ENCODE measurements at regions not wholly inside any gene's neighbourhood (a gene's known extent, or its start where the extent isn't known, plus 50 kb on each side); places are given as distances from the start of the nearest gene placed in this dataset.

DNA sequence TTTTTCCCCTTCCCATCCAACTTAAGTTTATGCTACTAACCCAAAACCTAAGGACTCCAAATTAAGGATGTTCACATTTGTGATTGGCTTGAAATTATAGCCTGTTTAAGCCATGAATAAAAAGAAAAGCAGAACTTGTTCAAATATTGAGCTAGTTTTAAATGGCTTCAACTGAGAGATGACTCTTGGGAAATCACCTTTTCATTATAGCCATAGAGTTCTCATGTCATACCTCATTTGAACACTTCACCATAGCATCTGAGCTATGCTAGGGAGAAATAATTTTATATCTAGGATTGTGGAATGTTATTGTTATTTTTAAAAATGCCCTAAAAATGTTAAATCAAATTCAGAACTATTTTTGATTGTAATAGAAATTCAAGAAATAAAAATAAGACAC, 409.2 kb upstream of the RARB start:
- no peak for DNase-seq

DNA sequence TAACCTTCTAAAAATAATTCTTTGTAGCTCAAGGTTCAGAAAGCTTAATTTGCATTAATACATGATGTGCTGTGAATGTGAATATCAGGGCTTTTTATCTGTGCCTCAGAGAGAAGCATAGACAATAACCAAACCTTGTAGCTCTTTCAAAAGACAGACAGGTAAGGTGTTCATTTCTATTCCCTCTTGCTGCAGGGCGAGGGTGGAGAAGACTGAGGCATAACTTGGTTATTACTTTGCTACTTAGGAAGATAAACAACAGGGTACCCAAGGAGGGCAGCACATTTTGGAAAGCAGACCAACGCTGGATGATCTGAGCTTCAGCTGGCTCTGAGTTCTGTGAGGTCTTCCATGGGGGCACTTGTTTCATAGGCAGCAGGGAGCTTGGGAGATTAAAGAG, 408.6 kb upstream of the RARB start:
- no peak for DNase-seq

DNA sequence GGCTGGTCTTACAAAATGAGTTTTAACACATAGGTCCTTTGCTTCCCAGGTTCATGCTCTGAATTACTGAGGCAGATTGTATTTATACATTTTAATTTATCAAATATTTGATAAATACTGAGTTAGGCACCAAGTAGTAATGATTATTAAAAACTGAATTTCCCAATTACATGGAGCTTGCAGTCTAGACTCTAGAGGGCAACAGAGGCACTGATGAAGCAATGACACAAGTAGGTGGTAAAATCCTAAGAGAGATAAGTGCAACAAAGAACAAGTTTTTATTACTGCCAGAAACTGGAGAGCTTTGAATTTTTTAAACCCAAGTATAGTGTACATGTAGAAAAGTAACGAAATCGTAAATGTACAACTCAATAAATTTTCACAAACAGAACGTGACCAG, 406.2 kb upstream of the RARB start:
- peak; percentile 58 for DNase-seq

DNA sequence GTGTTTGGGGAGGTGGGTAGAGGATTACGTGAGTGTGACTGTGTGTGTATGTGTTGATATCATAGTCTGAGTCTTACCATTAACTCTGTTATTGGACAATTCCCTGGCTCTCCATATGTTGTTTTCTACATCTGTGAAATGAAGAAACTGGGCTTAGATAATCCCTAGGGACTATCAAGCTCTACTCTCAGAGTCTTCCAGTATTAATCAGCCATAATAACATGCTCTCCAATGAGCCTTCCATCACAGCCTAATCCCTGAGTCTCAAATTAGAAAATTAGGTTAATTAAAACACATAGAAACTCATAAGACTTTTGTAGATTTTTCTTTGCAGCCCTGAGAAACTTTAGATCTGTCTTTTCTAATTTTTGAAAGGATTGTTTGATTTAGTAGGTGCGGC, 404.2 kb upstream of the RARB start:
- DNase-seq, result no peak

DNA sequence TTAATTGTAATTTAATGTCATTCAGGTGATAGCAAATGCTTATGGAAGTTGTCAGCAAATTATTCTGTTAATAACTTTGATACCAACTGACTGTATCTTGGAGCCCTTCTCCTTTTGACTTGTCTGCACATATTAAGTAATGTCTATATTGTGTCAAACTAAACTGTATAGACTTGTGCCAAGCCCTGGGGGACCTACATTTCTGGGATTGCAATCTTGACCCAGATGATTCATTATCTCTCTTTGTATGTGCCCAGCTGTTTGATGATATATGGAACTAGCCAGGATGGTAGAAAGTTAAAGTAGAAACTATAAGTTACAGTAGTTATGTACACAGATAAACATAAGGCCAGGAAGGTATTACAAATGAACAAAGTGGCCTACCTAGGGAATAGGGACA, 402.8 kb upstream of the RARB start:
- DNase-seq, result peak; percentile 49

DNA sequence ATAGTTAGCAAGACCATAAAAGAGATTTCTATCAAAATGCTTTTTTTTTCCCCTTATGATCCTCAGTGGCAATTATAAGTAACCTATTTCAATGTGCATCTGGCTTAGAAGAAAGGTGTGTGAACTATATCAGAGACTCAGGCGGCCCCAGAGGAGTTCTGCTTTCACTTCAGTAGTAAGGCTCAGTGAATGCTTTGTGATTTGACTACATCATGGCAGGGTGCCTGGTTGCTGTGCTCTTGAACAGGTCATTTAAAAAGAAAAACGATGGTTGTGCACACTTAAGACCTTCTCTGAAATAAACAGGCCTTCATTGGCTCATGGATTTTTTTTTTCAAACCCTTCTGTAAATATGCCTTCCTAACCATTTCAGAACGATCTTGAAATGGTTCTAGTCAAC, 400.4 kb upstream of the RARB start:
- no peak for DNase-seq

DNA sequence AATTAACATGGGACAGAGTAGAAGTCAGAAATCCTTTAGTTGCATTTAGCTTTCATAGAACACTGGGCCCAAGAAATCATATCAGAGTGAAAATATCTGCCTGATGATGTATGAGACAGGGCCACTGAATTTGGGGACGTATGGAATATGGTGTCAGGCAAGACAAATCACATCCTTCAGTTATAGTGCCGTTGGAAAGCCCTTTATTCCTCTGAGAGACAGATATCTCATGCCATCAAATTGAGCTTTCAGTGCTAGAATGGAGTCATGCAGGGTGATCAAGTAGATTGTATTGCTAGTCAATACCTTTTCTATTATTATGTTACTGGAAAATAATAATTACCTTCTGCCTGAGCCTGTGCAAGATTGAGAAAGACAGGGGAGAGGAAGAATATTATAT, 398.2 kb upstream of the RARB start:
- DNase-seq, result no peak

DNA sequence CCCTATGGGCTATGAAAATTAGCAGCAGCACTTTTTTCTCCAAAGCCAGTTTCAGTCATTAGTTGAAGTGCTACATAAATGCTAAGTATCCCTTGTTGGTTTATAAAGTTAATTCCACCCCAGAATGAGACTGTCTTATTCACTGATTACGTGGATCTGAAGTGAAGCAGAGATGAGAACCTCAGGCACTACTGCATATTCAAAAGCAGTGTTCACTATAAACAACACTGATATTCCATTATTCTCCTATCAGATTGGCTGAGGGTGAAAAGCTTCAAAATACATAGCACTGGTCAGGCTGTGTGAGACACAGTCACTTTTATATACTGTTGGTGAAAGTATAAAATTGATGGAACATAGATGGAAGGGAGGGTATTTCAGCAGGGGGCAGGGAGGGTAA, 395.7 kb upstream of the RARB start:
- no peak for DNase-seq

DNA sequence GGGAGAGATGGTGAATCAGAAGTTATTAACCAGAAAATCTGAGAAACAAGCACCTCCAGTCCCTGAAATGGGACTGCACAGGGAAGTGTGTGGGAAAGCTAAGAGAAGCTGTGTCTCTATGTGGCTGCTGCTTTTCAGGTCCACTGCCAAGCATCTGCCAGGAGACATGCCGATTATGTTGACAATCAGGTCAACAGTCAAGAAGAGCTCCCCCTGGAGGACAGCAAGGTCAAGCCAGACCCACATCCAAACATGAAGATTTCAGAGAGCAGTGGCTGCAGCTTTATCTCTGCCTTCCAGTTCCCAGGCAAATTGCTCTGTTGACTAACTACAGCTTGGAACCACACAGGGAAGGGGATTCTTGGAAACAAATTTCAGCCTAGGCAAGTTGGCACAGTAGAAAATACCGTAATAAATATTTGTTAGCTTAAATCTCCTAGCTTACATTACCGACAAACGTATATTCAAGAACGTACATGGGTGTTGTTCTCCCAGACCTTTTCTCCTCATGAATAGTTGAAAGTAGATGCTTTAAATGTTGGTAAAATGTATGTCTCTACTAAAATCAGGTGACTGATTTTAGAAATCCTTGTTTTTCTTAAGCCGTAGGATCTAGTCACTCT, 394.5 kb upstream of the RARB start:
- peak; percentile 45 for DNase-seq

DNA sequence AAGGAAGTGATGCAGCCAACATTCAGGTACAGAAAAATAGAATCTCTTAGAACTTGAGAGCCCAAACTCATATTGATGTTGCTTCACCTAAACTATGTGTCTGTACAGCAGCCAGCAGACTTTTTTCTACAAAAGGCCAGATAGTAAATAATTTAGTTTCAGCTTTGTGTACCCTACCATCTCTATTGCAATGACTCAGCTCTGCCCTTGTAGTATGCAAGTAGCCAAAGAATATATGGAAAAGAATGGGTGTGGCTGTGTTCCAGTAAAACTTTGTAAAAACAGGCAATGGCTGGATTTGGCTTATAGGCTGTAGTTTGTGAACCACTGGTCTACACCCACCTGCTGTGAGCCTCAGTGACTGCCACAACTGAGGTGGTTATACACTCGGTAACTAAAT, 392.5 kb upstream of the RARB start:
- peak; percentile 65 for DNase-seq

DNA sequence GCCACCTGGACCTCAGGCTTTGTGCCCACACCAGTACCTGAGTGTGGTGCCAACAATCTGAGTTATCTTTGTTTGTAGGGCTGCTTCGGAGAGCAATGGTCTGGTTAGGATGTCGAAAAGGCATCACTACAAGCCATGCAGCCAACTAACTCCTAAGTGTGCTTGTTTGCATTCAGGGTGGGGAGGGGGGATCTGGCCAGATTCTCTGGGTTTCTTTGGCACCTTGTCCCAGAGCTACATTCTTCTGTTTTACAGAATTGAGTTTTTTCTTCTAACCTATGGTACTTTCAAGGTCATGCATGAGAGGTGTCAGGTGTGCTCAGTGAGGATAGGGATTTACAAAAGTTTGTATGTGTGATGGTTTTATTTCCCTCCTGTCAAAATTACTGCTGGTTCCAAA, 391.4 kb upstream of the RARB start:
- no peak for DNase-seq

DNA sequence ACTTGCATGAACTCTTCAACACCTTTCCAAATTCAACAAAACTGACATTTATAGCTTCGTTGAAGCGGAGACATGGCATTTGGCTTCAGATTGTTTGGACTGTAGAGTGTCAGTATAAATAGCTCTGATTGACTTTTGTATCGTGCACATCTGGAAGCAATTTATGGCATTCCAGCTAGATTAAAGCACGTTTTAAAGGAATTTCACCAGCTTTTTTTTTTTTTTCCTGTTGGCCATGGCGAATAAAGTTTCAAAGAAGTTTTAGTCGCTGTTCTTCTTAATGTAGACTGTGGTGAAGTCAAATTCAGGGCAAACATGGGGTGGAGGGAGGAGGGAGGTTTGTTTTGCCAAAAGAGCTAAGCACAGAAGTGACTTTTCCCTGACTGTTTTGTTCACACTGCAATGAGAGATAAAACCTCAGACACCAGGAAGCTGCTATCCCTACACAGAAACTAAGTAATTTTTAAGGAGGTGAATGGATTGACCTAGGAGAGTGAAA, 391.0 kb upstream of the RARB start:
- DNase-seq, result peak; percentile 95

DNA sequence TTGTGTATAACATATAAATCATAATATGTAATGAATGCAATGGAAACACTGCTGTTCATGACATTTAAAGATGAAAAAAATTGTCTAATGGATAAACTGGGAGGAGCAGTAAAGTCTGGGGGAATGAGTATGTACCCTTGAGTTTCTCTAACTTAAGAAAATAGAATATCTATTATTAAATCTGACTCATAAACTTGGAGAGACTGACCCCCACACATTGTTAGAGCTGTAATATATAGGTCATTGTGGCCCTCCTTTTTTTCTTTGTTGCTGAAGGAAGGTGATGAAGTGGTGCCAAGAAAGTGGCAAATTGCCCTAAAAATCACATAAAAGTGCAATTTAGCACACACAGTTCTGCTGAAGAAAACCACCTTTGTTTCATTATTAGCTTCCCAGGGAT, 389.8 kb upstream of the RARB start:
- DNase-seq, result peak; percentile 61

DNA sequence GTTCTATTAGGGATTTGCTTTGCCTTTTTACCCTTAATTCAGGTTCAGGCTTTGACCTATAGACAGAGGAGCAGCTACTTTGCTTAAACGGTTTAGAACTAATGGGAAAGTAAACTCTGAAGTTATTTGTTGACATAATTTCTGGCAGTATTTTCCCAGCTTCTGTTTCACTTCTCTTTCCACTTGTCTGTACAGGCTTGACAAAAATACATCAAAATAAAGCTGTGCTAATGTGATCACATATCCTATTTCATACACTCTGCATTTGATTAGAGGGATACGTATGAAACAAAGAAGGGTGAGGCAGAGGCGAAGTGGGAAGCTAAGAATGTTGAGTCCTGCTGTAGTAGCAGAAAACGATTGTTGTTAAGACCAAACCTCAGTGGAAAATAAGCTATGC, 389.1 kb upstream of the RARB start:
- DNase-seq, result peak; percentile 41

DNA sequence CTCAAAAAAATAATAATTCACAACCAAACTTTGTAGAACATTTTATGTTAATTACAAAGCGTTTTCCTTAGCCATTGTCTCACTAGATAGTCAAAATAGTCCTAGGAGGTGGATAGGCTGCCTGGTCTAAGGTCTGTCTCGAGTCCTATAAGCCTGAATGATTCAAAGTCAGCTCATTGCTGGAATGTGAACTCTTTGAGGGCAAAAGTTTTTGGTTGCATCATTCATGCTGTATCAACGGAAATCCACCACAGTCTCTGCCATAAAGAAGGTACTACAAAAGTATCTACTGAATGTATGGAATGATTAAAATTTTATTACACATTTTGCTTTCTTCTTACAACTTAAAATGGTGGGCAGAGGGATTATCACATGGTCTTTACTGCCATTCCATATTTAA, 387.3 kb upstream of the RARB start:
- peak; percentile 85 for DNase-seq

DNA sequence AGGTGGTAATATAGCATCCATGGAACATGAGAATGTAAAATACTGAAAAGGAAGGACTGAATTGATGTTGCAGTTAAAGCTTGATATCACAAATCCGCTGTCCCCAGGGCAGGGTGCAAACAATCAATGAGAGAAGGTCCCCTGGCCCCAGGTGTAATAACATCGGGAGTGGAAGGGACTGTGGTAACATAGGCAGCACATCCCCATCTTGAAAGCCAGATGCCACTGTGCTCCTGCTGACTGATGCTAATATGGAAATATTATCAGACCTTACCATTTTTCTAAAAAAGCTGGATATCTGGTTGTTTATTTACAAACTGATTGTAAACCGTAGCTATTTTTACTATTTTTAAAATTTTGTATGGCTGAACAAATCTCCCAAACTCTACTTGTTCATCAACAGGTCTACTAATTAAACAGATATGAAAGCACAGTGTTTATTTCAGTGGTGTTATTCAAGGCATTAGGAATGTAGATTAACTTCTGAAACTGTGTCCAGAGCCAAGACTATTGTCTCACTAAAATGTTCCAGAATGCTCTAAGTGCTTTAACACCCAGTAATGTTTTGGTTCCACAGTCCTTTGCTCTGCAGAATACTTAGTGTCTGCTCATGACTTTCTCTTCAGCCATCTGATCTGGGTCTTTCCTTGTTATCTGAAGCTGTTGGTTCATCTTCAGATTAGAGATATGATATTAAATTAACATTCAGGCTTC, 386.0 kb upstream of the RARB start:
- no peak for DNase-seq

DNA sequence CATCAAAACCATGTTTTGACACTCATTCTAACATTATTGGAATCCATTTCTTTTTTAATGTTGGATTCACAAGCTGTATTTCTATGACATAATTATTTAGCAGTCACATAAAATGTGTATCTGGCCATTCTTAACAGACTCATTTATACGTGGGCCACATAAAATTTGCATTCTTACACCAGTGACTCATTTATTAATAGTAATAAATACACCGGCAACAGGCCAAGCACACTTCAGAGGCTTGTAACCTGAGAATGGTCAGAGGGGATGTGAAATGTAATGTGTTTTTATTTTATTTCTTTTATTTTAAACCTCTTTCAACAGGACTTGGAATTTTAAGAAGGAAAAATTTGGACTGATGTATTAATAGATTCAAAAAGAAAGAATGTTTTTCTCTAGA, 384.9 kb upstream of the RARB start:
- DNase-seq, result peak; percentile 41

DNA sequence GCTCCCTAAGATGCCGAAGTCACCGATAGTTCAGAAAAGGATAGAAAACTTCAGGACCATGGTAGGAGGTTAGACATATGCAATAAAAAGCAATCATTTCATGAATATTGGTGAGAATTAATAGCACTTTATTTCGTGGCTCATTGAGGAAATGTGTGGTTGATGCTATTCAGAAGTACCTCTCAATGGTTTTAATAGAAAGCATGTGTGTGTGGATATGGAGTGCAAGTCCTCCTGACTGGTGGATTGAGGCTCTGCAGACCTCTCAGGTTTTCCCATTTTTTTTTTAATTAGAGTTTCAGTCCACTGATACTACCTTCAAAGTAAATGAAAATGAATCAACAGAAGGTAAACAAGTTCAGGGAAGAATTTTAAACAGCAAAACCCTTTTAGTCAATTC, 384.3 kb upstream of the RARB start:
- no peak for DNase-seq

DNA sequence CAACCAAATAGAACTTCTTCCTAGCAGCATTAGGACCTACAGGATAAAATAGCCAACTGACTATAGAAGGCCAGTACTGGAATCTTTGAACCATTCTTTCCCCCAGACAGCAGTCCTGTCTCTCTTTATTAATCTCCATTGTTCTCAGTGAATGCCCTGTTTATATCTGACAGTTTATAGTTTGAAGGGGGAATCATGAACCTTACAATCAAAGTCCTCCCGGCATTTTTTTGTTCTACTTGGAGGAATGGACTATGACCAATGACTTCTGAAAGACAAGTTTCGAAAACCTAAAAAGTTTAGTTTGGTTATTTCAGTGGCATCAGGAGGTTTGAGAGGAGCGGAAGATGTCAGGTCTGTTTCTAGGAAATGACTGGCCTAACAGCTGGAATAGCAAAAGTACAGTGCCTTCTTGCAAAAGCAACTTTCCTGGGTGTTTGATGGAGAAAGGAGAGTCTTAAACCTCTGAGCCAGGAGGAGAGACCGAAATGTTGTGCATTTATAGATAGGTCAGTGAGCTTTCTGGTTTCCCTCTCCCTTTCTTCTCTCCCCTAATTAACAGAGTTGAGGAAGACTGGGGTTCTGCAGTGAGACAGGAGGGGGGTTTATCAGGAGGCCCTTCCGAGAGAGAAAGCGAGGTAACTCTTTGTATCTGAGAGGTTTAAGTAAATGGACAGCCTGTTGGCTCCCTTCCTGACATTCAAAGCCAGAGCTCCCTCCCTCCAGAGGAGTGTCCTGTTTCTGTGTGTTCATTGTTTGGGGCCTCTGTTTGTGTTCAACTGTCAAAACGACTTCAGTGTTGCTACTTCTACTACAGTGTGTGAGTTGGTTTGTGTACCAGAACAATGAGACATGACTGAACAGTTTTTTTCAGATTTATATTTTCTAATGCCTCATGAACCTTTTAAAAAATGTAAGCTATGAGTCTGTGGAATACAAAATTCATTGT, 383.0 kb upstream of the RARB start:
- DNase-seq, result no peak

DNA sequence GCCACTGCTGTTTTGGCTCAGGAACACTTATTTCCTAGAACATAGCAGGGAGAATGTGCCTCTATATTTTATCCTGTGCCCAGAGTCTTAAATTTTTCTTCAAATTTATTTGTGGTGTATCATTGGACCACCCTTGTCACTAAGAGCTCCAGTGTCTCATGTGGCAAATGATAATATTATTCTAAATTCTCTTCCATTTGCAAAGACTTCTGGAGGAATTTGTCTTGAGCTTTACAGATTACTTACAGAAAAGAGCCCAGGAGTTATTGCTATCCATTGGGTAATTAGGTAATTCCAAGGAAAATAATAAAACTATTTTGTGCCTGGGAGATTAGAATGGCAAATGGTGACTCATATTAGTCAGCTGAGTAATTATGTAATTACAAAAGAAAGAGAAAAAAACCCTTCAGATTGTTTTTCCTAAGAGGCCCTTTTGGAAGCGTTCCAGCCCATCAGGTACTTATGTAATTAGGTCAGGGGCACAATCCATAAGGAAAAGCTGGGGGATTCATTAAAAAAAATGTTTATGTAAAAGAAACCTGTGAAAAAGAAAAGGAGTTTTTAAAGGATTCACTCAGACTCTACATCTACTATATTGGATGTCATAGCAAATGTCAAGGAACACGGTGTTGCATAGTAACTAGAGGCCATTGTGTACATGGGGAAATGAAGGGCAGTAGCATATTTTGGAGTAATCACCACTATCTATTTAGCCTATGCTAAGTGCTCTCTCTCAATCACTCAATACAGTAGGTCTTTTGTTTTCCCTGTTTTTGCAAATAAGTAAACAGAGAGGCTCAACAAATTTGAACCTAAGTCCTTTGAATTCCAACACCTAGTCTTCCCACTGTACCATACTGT, 380.9 kb upstream of the RARB start:
- DNase-seq, result peak; percentile 38

DNA sequence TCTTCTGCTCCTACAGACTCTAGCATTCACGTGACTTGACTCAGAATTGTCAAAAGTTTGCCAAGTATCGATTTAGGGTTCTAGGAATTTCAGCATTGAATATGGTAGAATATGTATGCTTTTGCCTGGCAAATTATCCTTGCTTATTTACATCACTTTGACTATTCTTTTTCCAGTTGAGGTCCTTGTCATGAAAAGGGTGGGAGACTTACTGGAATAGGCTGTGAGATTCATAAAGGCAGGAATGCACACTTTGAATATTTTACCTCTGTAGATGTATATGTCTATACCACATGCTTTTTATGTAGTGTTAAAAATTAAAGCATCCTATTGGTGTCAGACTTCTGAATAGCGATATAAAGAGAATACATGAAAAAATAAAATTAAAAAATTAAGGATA, 378.8 kb upstream of the RARB start:
- no peak for DNase-seq

DNA sequence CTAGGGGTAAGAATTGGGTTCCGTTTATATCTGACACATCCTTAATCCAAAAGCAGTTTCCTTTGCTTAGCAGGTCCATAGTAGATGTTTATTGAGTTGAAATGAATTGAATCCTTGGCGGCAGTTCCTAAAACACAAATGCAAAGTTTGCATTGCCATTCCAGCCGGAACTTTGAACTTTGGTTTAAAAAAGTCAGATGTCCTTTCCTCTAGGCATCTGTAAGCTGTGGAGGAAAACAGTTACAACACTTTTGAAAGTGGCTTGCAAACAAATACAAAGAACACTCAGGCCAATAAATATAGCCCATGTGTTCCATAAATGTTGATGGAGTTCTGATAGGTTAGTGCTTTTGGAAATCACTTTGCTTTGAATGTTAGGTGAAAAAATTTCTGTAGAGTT, 374.7 kb upstream of the RARB start:
- no peak for DNase-seq

Measured in fibroblast of skin of right biceps (primary cell).